ENCODE measurements at regions not wholly inside any gene's neighbourhood (a gene's known extent, or its start where the extent isn't known, plus 50 kb on each side); places are given as distances from the start of the nearest gene placed in this dataset.

DNA sequence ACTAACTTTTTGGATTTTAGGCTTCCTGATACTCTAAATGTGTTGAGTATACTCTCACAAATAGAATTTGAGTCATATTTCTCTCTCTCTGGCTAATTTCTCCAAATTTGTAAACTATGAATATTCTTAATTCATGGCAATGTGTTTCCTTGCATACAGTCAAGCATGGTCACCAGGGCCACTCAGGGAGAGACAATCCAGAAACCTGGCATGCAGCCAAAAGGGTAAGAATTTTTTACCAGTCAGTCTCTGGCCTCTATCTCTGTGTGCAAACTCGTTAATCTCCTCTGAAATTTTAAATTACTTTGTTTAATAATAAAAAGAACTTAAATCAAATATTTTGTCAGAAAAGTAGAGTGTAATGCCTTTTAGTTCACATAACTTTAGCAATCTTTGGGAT is 179.8 kb downstream of the OR13H1 start:
- no peak for DNase-seq (ENCODE audit: extremely low spot score)
- H3K4me3 ChIP-seq = no peak overlapping the region
- H3K9me3 ChIP-seq = peaks cover 0 to 7% (median 0%) of the 10 kb centered on the region in 4 donors
- H3K27me3 ChIP-seq = no peaks in the 10 kb centered on the region
- intact Hi-C loops (cut with DNase I) = loop anchor here (10.0 kb wide), 1 partner anchor 91 kb away; no protein-coding TSS in a partner anchor
- H3K27ac ChIP-seq (replicated peaks in 1 of 4) = no peak overlapping the region
- peaks cover 0 to 8% (median 0%) of the 10 kb centered on the region in 4 donors for H3K4me1 ChIP-seq
- 29% methylated on average over 1 of the region's 1 CpG for WGBS
- TF ChIP-seq POLR2AphosphoS5 (IDR thresholded peaks at IDR 0.05) (no peak), POLR2A (IDR thresholded peaks at IDR 0.05; ENCODE audit: low read depth) (no peak), EP300 (IDR thresholded peaks at IDR 0.05) (no peak)
- TF ChIP-seq, protein P1, sequence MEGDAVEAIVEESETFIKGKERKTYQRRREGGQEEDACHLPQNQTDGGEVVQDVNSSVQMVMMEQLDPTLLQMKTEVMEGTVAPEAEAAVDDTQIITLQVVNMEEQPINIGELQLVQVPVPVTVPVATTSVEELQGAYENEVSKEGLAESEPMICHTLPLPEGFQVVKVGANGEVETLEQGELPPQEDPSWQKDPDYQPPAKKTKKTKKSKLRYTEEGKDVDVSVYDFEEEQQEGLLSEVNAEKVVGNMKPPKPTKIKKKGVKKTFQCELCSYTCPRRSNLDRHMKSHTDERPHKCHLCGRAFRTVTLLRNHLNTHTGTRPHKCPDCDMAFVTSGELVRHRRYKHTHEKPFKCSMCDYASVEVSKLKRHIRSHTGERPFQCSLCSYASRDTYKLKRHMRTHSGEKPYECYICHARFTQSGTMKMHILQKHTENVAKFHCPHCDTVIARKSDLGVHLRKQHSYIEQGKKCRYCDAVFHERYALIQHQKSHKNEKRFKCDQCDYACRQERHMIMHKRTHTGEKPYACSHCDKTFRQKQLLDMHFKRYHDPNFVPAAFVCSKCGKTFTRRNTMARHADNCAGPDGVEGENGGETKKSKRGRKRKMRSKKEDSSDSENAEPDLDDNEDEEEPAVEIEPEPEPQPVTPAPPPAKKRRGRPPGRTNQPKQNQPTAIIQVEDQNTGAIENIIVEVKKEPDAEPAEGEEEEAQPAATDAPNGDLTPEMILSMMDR (IDR thresholded peaks at IDR 0.05) = no peak
- H3K36me3 ChIP-seq = no peaks in the 10 kb centered on the region

DNA sequence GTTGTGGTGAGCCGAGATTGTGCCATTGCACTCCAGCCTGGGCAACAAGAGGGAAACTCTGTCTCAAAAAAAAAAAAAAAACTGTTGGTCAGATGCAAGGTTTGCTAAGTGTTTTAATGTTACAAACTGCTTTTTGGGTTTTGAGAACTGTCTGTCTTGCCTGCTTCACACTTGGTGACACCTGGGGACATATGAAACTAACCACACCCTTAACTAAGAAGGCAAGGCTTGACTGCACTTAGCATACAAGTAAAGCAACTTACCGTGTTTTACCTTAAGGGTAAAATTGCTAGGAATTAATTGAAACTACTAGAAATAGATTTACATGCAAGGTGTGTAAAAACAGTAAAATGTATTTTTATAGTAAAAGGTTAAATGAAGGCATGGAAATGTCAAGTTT is 180.4 kb downstream of the OR13H1 start:
- H3K36me3 ChIP-seq = no peaks in the 10 kb centered on the region
- TF ChIP-seq, protein P1 (IDR thresholded peaks at IDR 0.05) = no peak
- TF ChIP-seq POLR2A (IDR thresholded peaks at IDR 0.05; ENCODE audit: low read depth) (no peak), EP300 (IDR thresholded peaks at IDR 0.05) (no peak), POLR2AphosphoS5 (IDR thresholded peaks at IDR 0.05) (no peak)
- no peak for DNase-seq (ENCODE audit: extremely low spot score)
- no peak overlapping the region for H3K27ac ChIP-seq (replicated peaks in 1 of 4)
- peaks cover 0 to 7% (median 0%) of the 10 kb centered on the region in 4 donors for H3K9me3 ChIP-seq
- intact Hi-C loops (cut with DNase I) = loop anchor here (10.0 kb wide), 1 partner anchor 91 kb away; no protein-coding TSS in a partner anchor
- WGBS = 69% methylated on average over 2 of the region's 2 CpGs
- peaks cover 0 to 8% (median 0%) of the 10 kb centered on the region in 4 donors for H3K4me1 ChIP-seq
- no peaks in the 10 kb centered on the region for H3K27me3 ChIP-seq
- no peak overlapping the region for H3K4me3 ChIP-seq

DNA sequence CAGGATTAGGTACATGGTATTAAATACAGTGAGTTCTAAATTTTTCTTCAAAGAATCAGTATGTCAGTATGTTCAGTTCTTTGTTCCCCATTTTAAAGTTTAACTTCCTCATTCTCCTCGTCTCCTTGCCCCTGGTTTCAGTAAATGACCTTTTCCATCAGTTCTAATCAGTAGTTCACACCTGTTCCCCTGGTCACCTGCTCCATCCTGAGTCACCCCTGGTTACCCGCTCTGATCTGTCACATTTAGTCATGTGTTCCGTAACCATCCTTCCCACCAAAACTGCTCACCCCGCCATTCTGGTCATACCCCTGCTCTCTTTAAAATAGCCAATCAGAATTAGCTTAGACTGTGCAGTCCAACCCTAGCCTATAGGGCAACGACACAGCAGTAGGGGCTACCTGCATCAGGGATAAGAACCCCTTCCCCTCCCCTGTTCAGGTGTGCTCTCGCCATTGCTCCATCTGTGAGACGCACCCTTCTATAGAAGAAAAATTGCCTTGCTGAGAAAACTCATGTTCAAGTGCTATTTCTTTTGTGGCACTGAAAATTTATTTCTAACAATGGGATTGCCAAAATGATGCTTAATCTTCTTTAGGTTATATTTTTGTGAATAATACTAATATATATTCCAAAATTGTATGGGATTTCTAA is 181.3 kb downstream of the OR13H1 start:
- Histone ChIP-seq H3K4me3 (no peak overlapping the region), H3K27me3 (no peaks in the 10 kb centered on the region), H3K4me1 (peaks cover 0 to 8% (median 0%) of the 10 kb centered on the region in 4 donors), H3K9me3 (peaks cover 0 to 7% (median 0%) of the 10 kb centered on the region in 4 donors), H3K36me3 (no peaks in the 10 kb centered on the region), H3K27ac (replicated peaks in 1 of 4) (no peak overlapping the region)
- no peak for DNase-seq (ENCODE audit: extremely low spot score)
- TF ChIP-seq POLR2AphosphoS5 (IDR thresholded peaks at IDR 0.05) = no peak
- TF ChIP-seq, protein P1 (IDR thresholded peaks at IDR 0.05) = no peak
- no peak for TF ChIP-seq POLR2A (IDR thresholded peaks at IDR 0.05; ENCODE audit: low read depth)
- TF ChIP-seq EP300 (IDR thresholded peaks at IDR 0.05) = no peak
- 76% methylated on average over 7 of the region's 7 CpGs for WGBS
- intact Hi-C loops (cut with DNase I) = loop anchor here (10.0 kb wide), 1 partner anchor 90 kb away; no protein-coding TSS in a partner anchor

DNA sequence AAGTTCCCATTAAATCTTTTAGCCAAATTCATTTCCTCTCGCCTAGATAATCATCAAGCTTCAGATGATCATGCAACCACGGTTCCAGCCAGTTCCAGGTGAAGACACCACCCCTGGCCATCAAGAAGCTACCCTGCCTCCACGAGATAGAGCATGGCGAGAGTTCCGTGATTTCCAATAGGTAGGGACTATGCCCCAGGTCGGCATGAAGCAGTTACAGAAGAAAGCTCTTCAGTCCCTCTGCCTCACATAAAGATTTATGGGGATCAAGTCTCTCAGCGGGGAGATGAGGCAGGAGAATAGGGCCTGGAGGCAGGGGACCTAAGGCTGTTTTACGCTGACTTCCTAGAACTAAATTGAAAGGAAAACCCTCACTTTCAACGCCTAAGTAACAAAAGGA is 183.9 kb downstream of the OR13H1 start:
- no peaks in the 10 kb centered on the region for H3K27me3 ChIP-seq
- DNase-seq (ENCODE audit: extremely low spot score) = no peak
- no peak for TF ChIP-seq EP300 (IDR thresholded peaks at IDR 0.05)
- TF ChIP-seq, protein P1 (IDR thresholded peaks at IDR 0.05) = no peak
- no peak for TF ChIP-seq POLR2AphosphoS5 (IDR thresholded peaks at IDR 0.05)
- no peak for TF ChIP-seq POLR2A (IDR thresholded peaks at IDR 0.05; ENCODE audit: low read depth)
- H3K4me1 ChIP-seq = peaks cover 0 to 8% (median 0%) of the 10 kb centered on the region in 4 donors
- peak overlapping the region in 1 of 4 donors; percentile 85 for H3K27ac ChIP-seq (replicated peaks in 1 of 4)
- intact Hi-C loops (cut with DNase I) = loop anchor here (10.0 kb wide), 1 partner anchor 87 kb away; no protein-coding TSS in a partner anchor
- H3K9me3 ChIP-seq = no peaks in the 10 kb centered on the region
- no peaks in the 10 kb centered on the region for H3K36me3 ChIP-seq
- H3K4me3 ChIP-seq = peak overlapping the region in 2 of 4 donors; percentile 54 to 64
- WGBS = 71% methylated on average over 9 of the region's 9 CpGs
